ENCODE measurements at regions not wholly inside any gene's neighbourhood (a gene's known extent, or its start where the extent isn't known, plus 50 kb on each side); places are given as distances from the start of the nearest gene placed in this dataset.

- Histone ChIP-seq H3K27me3 (replicated peaks; ENCODE audit: insufficient read depth) (no peaks in the 10 kb centered on the region), H3K27ac (no peak overlapping the region), H3K9me3 (no peaks in the 10 kb centered on the region), H3K4me3 (no peak overlapping the region), H3K36me3 (no peaks in the 10 kb centered on the region), H3K4me1 (ENCODE audit: control insufficient read depth in 1 of 2, low read depth in 2 of 2) (no peaks in the 10 kb centered on the region)
- ATAC-seq (ENCODE audit: insufficient number of reproducible peaks, low FRiP score, low read depth) (no peak), DNase-seq (ENCODE audit: low spot score) (no peak)
- no peak for TF ChIP-seq CTCF (IDR thresholded peaks at IDR 0.05)
These were observed 1593.2 kb downstream of the C4orf33 start for GRCh38 chr4:130689181-130689580.

GRCh38 chr4:130698251-130698650, 1602.3 kb downstream of the C4orf33 start:
- no peak overlapping the region for H3K4me3 ChIP-seq
- DNase-seq (ENCODE audit: low spot score) (no peak), ATAC-seq (ENCODE audit: insufficient number of reproducible peaks, low FRiP score, low read depth) (no peak)
- no peak overlapping the region for H3K27ac ChIP-seq
- H3K36me3 ChIP-seq, result no peaks in the 10 kb centered on the region
- H3K9me3 ChIP-seq, result no peaks in the 10 kb centered on the region
- no peaks in the 10 kb centered on the region for H3K4me1 ChIP-seq (ENCODE audit: control insufficient read depth in 1 of 2, low read depth in 2 of 2)
- TF ChIP-seq CTCF (IDR thresholded peaks at IDR 0.05), result no peak
- no peaks in the 10 kb centered on the region for H3K27me3 ChIP-seq (replicated peaks; ENCODE audit: insufficient read depth)

- no peaks in the 10 kb centered on the region for H3K9me3 ChIP-seq
- H3K36me3 ChIP-seq, result no peaks in the 10 kb centered on the region
- H3K4me3 ChIP-seq, result no peak overlapping the region
- no peaks in the 10 kb centered on the region for H3K4me1 ChIP-seq (ENCODE audit: control insufficient read depth in 1 of 2, low read depth in 2 of 2)
- no peak for TF ChIP-seq CTCF (IDR thresholded peaks at IDR 0.05)
- H3K27me3 ChIP-seq (replicated peaks; ENCODE audit: insufficient read depth), result no peaks in the 10 kb centered on the region
- no peak for ATAC-seq (ENCODE audit: insufficient number of reproducible peaks, low FRiP score, low read depth)
- H3K27ac ChIP-seq, result no peak overlapping the region
- no peak for DNase-seq (ENCODE audit: low spot score)
These were observed 1603.1 kb downstream of the C4orf33 start for GRCh38 chr4:130699004-130699403.

- ATAC-seq (ENCODE audit: insufficient number of reproducible peaks, low FRiP score, low read depth), result no peak
- no peak for DNase-seq (ENCODE audit: low spot score)
- no peaks in the 10 kb centered on the region for H3K9me3 ChIP-seq
- no peaks in the 10 kb centered on the region for H3K4me1 ChIP-seq (ENCODE audit: control insufficient read depth in 1 of 2, low read depth in 2 of 2)
- no peaks in the 10 kb centered on the region for H3K27me3 ChIP-seq (replicated peaks; ENCODE audit: insufficient read depth)
- H3K4me3 ChIP-seq, result no peak overlapping the region
- TF ChIP-seq CTCF (IDR thresholded peaks at IDR 0.05), result no peak
- no peaks in the 10 kb centered on the region for H3K36me3 ChIP-seq
- H3K27ac ChIP-seq, result no peak overlapping the region
These were observed 1607.4 kb downstream of the C4orf33 start for GRCh38 chr4:130703211-130703935.

- no peak for DNase-seq (ENCODE audit: low spot score)
These were observed 1609.1 kb downstream of the C4orf33 start for GRCh38 chr4:130705023-130705422.

More at GRCh38 chr4:130705023-130705422, 1609.1 kb downstream of the C4orf33 start:
- Histone ChIP-seq H3K4me3 (no peak overlapping the region), H3K27me3 (replicated peaks; ENCODE audit: insufficient read depth) (no peaks in the 10 kb centered on the region), H3K9me3 (no peaks in the 10 kb centered on the region), H3K36me3 (no peaks in the 10 kb centered on the region), H3K4me1 (ENCODE audit: control insufficient read depth in 1 of 2, low read depth in 2 of 2) (no peaks in the 10 kb centered on the region), H3K27ac (no peak overlapping the region)
- no peak for ATAC-seq (ENCODE audit: insufficient number of reproducible peaks, low FRiP score, low read depth)
- TF ChIP-seq CTCF (IDR thresholded peaks at IDR 0.05), result no peak

Data from thoracic aorta (tissue), 2 donors.